CD8-positive, alpha-beta memory T cell (primary cell): ENCODE measurements at regions not wholly inside any gene's neighbourhood (a gene's known extent, or its start where the extent isn't known, plus 50 kb on each side); places are given as distances from the start of the nearest gene placed in this dataset.

Source experiments
- CTCF ChIA-PET: fragments of 350-600 bp; sonication (Branson Sonifier 250); formaldehyde crosslinking; loops from one replicate; lab custom pipeline; 2021; ENCODE audit warnings: antibody characterized with exemption; lab: Charles Lee
- POLR2A ChIA-PET: fragments of 350-600 bp; sonication (Branson Sonifier 250); formaldehyde crosslinking; loops from one replicate; lab custom pipeline; 2021; ENCODE audit warnings: antibody characterized with exemption; lab: Charles Lee
- DNase-seq, 5 donors: peaks; one replicate each; pipeline versions ENCODE4 v3.0.0 to v3.0.0-alpha.2; 2020 to 2022; ENCODE audit warnings: mixed read lengths in 1 of 5
- H3K27ac ChIP-seq: one replicate; pipeline ENCODE4 v1.7.0; 2013; ENCODE audit warnings: low read depth, mild to moderate bottlenecking, low read length, moderate library complexity
- H3K27me3 ChIP-seq: 2 replicates; pipeline ENCODE4 v1.7.0; 2013; ENCODE audit warnings: low read length, mild to moderate bottlenecking; ENCODE audit not compliant: insufficient read depth, poor library complexity, severe bottlenecking
- H3K36me3 ChIP-seq: 2 replicates; pipeline ENCODE4 v1.7.0; 2013; ENCODE audit warnings: mild to moderate bottlenecking, low read length, moderate library complexity; ENCODE audit not compliant: insufficient read depth
- H3K4me1 ChIP-seq: 2 replicates; pipeline ENCODE4 v1.7.0; 2013; ENCODE audit warnings: mild to moderate bottlenecking, low read length, moderate library complexity; ENCODE audit not compliant: insufficient read depth
- H3K4me3 ChIP-seq: 2 replicates; pipeline ENCODE4 v1.7.0; 2013; ENCODE audit warnings: mild to moderate bottlenecking, low read length
- H3K9me3 ChIP-seq: 2 replicates; pipeline ENCODE4 v1.7.0; 2013; ENCODE audit warnings: mild to moderate bottlenecking, low read length
- H3K27ac Mint-ChIP-seq, 8 donors: one replicate each; pipeline ENCODE4 v1.8.0; 2020 to 2021; ENCODE audit warnings: mixed read lengths in 8 of 8, mild to moderate bottlenecking in 6 of 8, inconsistent platforms in 3 of 8, moderate library complexity in 3 of 8
- H3K27me3 Mint-ChIP-seq, 2 donors: one replicate each; pipeline ENCODE4 v1.8.0; 2020 to 2021; ENCODE audit warnings: mixed read lengths in 2 of 2, mild to moderate bottlenecking in 1 of 2, moderate library complexity in 1 of 2
- H3K36me3 Mint-ChIP-seq, 3 donors: one replicate each; pipeline ENCODE4 v1.8.0; 2020 to 2021; ENCODE audit warnings: mixed read lengths in 3 of 3, inconsistent platforms in 1 of 3, mild to moderate bottlenecking in 1 of 3
- H3K4me1 Mint-ChIP-seq, 3 donors: one replicate each; pipeline ENCODE4 v1.8.0; 2020 to 2021; ENCODE audit warnings: mixed read lengths in 3 of 3, inconsistent platforms in 1 of 3, mild to moderate bottlenecking in 1 of 3
- H3K4me3 Mint-ChIP-seq, 7 donors: one replicate each; pipeline ENCODE4 v1.8.0; 2020 to 2021; ENCODE audit warnings: mixed read lengths in 7 of 7, mild to moderate bottlenecking in 6 of 7, moderate library complexity in 4 of 7, inconsistent platforms in 2 of 7
- H3K9me3 Mint-ChIP-seq, 5 donors: one replicate each; pipeline ENCODE4 v1.8.0; 2020 to 2022; ENCODE audit warnings: mixed read lengths in 5 of 5, mild to moderate bottlenecking in 3 of 5, moderate library complexity in 2 of 5, inconsistent platforms in 1 of 5

GRCh38 chr11:114987186-114987760 lies 308.9 kb downstream of the NXPE2 start:
- Histone ChIP-seq H3K27ac (no peak overlapping the region), H3K4me1 (no peaks in the 10 kb centered on the region), H3K27me3 (no peaks in the 10 kb centered on the region), H3K4me3 (no peak overlapping the region), H3K36me3 (no peaks in the 10 kb centered on the region), H3K9me3 (no peaks in the 10 kb centered on the region)
- no peak for DNase-seq
- Mint-ChIP-seq H3K36me3 (no peaks in the 10 kb centered on the region), H3K4me1 (no peaks in the 10 kb centered on the region), H3K27ac (no peak overlapping the region), H3K27me3 (peaks cover 0 to 1% of the 10 kb centered on the region in 2 donors), H3K9me3 (peaks cover 0 to 3% (median 0%) of the 10 kb centered on the region in 5 donors), H3K4me3 (no peak overlapping the region)
- ChIA-PET POLR2A (no interaction called here), CTCF (no interaction called here)

GRCh38 chr11:114988644-114989043 lies 310.3 kb downstream of the NXPE2 start:
- CTCF ChIA-PET = no interaction called here
- no peak for DNase-seq

GRCh38 chr11:114989536-114989935 lies 311.2 kb downstream of the NXPE2 start:
- no peaks in the 10 kb centered on the region for H3K27me3 ChIP-seq
- Mint-ChIP-seq H3K4me3 (no peak overlapping the region), H3K27ac (no peak overlapping the region), H3K36me3 (no peaks in the 10 kb centered on the region), H3K4me1 (no peaks in the 10 kb centered on the region), H3K27me3 (peaks cover 0 to 1% of the 10 kb centered on the region in 2 donors), H3K9me3 (peaks cover 0 to 3% (median 0%) of the 10 kb centered on the region in 5 donors)
- H3K36me3 ChIP-seq = no peaks in the 10 kb centered on the region
- H3K27ac ChIP-seq = no peak overlapping the region
- DNase-seq = no peak
- H3K4me1 ChIP-seq = no peaks in the 10 kb centered on the region
- POLR2A ChIA-PET = no interaction called here
- H3K9me3 ChIP-seq = no peaks in the 10 kb centered on the region
- no peak overlapping the region for H3K4me3 ChIP-seq
- CTCF ChIA-PET = no interaction called here

More at GRCh38 chr11:114988644-114989043, 310.3 kb downstream of the NXPE2 start:
- Histone ChIP-seq H3K4me3 (no peak overlapping the region), H3K27ac (no peak overlapping the region), H3K36me3 (no peaks in the 10 kb centered on the region), H3K27me3 (no peaks in the 10 kb centered on the region), H3K4me1 (no peaks in the 10 kb centered on the region), H3K9me3 (no peaks in the 10 kb centered on the region)
- no peak overlapping the region for H3K27ac Mint-ChIP-seq
- POLR2A ChIA-PET = no interaction called here
- no peak overlapping the region for H3K4me3 Mint-ChIP-seq
- no peaks in the 10 kb centered on the region for H3K4me1 Mint-ChIP-seq
- peaks cover 0 to 1% of the 10 kb centered on the region in 2 donors for H3K27me3 Mint-ChIP-seq
- no peaks in the 10 kb centered on the region for H3K36me3 Mint-ChIP-seq
- peaks cover 0 to 3% (median 0%) of the 10 kb centered on the region in 5 donors for H3K9me3 Mint-ChIP-seq

GRCh38 chr11:115005663-115006062 lies 327.3 kb downstream of the NXPE2 start:
- Mint-ChIP-seq H3K27me3 (peaks cover 6 to 11% of the 10 kb centered on the region in 2 donors), H3K4me1 (no peaks in the 10 kb centered on the region), H3K9me3 (peaks cover 0 to 4% (median 0%) of the 10 kb centered on the region in 5 donors), H3K27ac (no peak overlapping the region), H3K4me3 (no peak overlapping the region), H3K36me3 (no peaks in the 10 kb centered on the region)
- H3K27ac ChIP-seq = no peak overlapping the region
- no peak for DNase-seq
- CTCF ChIA-PET = no interaction called here
- POLR2A ChIA-PET = no interaction called here
- H3K9me3 ChIP-seq = no peaks in the 10 kb centered on the region
- no peaks in the 10 kb centered on the region for H3K4me1 ChIP-seq
- no peaks in the 10 kb centered on the region for H3K27me3 ChIP-seq
- no peaks in the 10 kb centered on the region for H3K36me3 ChIP-seq
- H3K4me3 ChIP-seq = no peak overlapping the region

GRCh38 chr11:115007851-115008250 lies 329.5 kb downstream of the NXPE2 start:
- no peak for DNase-seq

GRCh38 chr11:115008799-115009198 lies 330.5 kb downstream of the NXPE2 start:
- H3K27ac Mint-ChIP-seq = no peak overlapping the region
- no peaks in the 10 kb centered on the region for H3K27me3 ChIP-seq
- no peaks in the 10 kb centered on the region for H3K4me1 Mint-ChIP-seq
- ChIA-PET POLR2A (no interaction called here), CTCF (no interaction called here)
- no peak for DNase-seq
- peaks cover 0 to 2% (median 0%) of the 10 kb centered on the region in 5 donors for H3K9me3 Mint-ChIP-seq
- no peaks in the 10 kb centered on the region for H3K36me3 Mint-ChIP-seq
- no peak overlapping the region for H3K27ac ChIP-seq
- no peaks in the 10 kb centered on the region for H3K4me1 ChIP-seq
- peaks cover 7 to 15% of the 10 kb centered on the region in 2 donors for H3K27me3 Mint-ChIP-seq
- H3K4me3 Mint-ChIP-seq = no peak overlapping the region
- H3K36me3 ChIP-seq = no peaks in the 10 kb centered on the region
- H3K9me3 ChIP-seq = no peaks in the 10 kb centered on the region
- H3K4me3 ChIP-seq = no peak overlapping the region

More at GRCh38 chr11:115007851-115008250, 329.5 kb downstream of the NXPE2 start:
- Mint-ChIP-seq H3K36me3 (no peaks in the 10 kb centered on the region), H3K4me3 (no peak overlapping the region), H3K9me3 (peaks cover 0 to 2% (median 0%) of the 10 kb centered on the region in 5 donors), H3K4me1 (no peaks in the 10 kb centered on the region), H3K27me3 (peaks cover 7 to 9% of the 10 kb centered on the region in 2 donors), H3K27ac (no peak overlapping the region)
- Histone ChIP-seq H3K36me3 (no peaks in the 10 kb centered on the region), H3K27me3 (no peaks in the 10 kb centered on the region), H3K4me3 (no peak overlapping the region), H3K27ac (no peak overlapping the region), H3K4me1 (no peaks in the 10 kb centered on the region), H3K9me3 (no peaks in the 10 kb centered on the region)
- CTCF ChIA-PET = no interaction called here
- POLR2A ChIA-PET = no interaction called here

GRCh38 chr11:115017529-115017928 lies 339.2 kb downstream of the NXPE2 start:
- H3K27ac Mint-ChIP-seq = no peak overlapping the region
- H3K27me3 Mint-ChIP-seq = peaks cover 5 to 24% of the 10 kb centered on the region in 2 donors
- CTCF ChIA-PET = no interaction called here
- no peak overlapping the region for H3K27ac ChIP-seq
- no peaks in the 10 kb centered on the region for H3K9me3 ChIP-seq
- H3K36me3 ChIP-seq = no peaks in the 10 kb centered on the region
- no peaks in the 10 kb centered on the region for H3K4me1 ChIP-seq
- H3K27me3 ChIP-seq = no peaks in the 10 kb centered on the region
- H3K36me3 Mint-ChIP-seq = peaks cover 0 to 3% (median 0%) of the 10 kb centered on the region in 3 donors
- POLR2A ChIA-PET = no interaction called here
- H3K9me3 Mint-ChIP-seq = peaks cover 17 to 23% (median 22%) of the 10 kb centered on the region in 5 donors
- no peak for DNase-seq
- H3K4me1 Mint-ChIP-seq = no peaks in the 10 kb centered on the region
- no peak overlapping the region for H3K4me3 Mint-ChIP-seq
- no peak overlapping the region for H3K4me3 ChIP-seq

- no peak overlapping the region for H3K27ac Mint-ChIP-seq
- H3K27me3 ChIP-seq = no peaks in the 10 kb centered on the region
- no peak overlapping the region for H3K27ac ChIP-seq
- no peak overlapping the region for H3K4me3 ChIP-seq
- ChIA-PET CTCF (no interaction called here), POLR2A (no interaction called here)
- no peaks in the 10 kb centered on the region for H3K36me3 Mint-ChIP-seq
- no peaks in the 10 kb centered on the region for H3K9me3 ChIP-seq
- H3K4me3 Mint-ChIP-seq = no peak overlapping the region
- no peaks in the 10 kb centered on the region for H3K4me1 Mint-ChIP-seq
- H3K27me3 Mint-ChIP-seq = peaks cover 3 to 7% of the 10 kb centered on the region in 2 donors
- H3K36me3 ChIP-seq = no peaks in the 10 kb centered on the region
- no peak for DNase-seq
- H3K4me1 ChIP-seq = no peaks in the 10 kb centered on the region
- H3K9me3 Mint-ChIP-seq = peaks cover 0 to 12% (median 0%) of the 10 kb centered on the region in 5 donors
Observed at GRCh38 chr11:115030166-115030565, 351.8 kb downstream of the NXPE2 start.
